ENCODE measurements at regions not wholly inside any gene's neighbourhood (a gene's known extent, or its start where the extent isn't known, plus 50 kb on each side); places are given as distances from the start of the nearest gene placed in this dataset.

GRCh38 chr10:121365566-121365965 lies 232.7 kb downstream of the FGFR2 start:
- TF ChIP-seq ZNF274 (IDR thresholded peaks at IDR 0.05; ENCODE audit: low read depth, low read length) (no peak), YY1 (IDR thresholded peaks at IDR 0.05; ENCODE audit: insufficient read depth, insufficient read length) (no peak)
